Inferior parietal cortex (tissue), 1 donor: ENCODE measurements at regions not wholly inside any gene's neighbourhood (a gene's known extent, or its start where the extent isn't known, plus 50 kb on each side); places are given as distances from the start of the nearest gene placed in this dataset.
"Not testable (repeated sequence)": the region's sequence is repeated elsewhere in the genome, so short reads cannot be mapped to it uniquely, and the experiment has no call there.

Source experiments
- DNase-seq: peaks from one replicate; pipeline ENCODE4 v3.0.0-alpha.2; 2016; ENCODE audit errors: extremely low spot score

GRCh38 chr18:68234676-68235075 is 480.2 kb downstream of the TMX3 start:
- DNase-seq: no peak

DNA sequence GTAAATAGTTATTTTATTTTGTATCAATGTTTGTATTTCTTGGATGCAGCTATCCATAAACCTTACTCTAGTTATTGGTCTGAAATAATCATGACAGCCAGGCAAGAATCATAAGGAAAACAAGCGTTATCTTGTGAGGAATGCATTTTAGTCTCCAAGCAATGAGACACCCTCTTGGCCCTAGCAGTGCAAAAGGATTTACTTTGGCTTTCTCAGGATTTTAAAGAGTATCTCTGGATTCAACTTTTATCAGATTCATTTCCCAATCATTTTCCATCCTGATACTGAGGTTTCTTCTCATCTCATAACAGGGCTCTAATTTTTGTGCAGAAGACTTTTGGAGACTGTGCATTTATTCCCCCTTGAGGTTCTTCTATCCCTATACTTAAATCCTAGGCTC is 480.8 kb downstream of the TMX3 start:
- no peak for DNase-seq

DNA sequence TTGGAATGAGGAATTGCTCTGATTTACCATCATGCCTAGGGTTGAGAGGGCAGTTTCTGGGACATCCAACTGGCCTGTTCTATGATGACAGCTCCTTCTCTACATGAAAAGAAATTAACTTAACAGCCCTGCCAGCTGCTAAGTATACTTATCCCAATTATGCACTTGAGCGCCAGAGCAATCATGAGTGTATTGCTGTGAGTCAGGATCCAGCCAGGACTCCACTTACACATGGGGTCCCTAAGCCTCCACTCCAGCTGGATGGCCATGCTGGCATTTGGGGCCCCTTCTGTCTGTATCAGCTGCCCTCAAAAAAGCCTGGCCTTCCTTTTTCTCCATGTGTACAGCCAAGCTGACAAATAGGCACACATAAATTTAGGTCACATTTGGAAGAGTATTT is 481.9 kb downstream of the TMX3 start:
- DNase-seq: no peak

- DNase-seq: no peak
Observed at GRCh38 chr18:68229351-68229750, 485.6 kb downstream of the TMX3 start.

GRCh38 chr18:68221111-68221724 is 493.7 kb downstream of the TMX3 start:
- no peak for DNase-seq

DNA sequence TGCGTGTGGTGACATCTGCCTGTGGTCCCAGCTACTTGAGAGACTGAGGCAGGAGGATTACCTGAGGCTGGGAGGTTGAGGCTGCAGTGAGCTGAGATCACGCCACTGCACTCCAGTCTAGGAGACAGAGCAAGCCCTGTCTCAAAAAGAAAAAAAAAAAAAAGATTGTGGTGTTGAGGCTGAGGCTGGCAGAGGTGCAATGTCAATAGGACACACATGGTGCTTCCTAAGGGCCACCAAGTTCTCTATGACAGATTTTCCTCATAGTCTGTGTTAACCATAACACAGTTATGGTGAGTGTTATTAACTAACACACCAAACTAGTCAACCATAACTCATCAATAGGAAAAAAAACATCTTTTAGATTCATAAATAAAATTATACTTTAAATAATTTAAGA is 494.4 kb downstream of the TMX3 start:
- DNase-seq: no peak

DNA sequence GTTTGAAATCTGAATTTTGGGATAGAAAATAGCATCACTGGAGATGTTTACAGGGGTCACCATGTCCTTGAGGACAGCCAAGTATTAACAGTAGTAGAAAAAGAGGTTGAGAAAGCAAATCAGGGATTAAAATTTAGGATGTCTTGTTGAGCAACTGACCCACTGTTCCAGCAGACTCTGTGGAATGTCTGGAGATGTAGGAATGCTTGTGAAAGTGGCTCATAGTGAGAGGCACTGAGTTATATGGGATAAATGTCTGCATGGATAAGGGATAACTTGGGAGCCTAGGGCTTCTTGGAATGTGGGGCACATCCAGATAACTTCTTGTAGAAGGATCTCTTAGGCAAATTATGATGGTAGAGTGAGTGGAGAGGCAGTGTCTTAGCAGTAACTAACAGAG is 495.0 kb downstream of the TMX3 start:
- no peak for DNase-seq

- no peak for DNase-seq
Observed at GRCh38 chr18:68219274-68219673, 495.6 kb downstream of the TMX3 start.

GRCh38 chr18:68215931-68216330 is 499.0 kb downstream of the TMX3 start:
- no peak for DNase-seq

DNA sequence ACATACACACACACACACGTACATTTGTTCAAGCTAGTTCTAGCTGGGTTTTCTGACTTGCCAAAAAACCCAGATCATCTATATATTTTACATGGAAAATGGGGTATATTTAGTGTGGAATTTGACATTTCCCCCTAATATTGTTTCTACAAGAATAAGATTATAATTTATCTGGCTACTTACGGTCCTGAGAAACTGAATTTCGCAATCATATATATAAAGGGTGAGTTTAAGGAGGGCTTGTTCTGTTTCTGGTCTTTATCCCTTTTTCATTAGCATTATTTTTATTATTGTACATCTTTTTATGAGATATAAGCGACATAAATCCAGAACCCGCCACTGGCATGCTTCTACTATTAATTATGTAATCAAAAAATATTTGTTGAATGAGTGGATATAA is 528.9 kb downstream of the TMX3 start:
- no peak for DNase-seq

DNA sequence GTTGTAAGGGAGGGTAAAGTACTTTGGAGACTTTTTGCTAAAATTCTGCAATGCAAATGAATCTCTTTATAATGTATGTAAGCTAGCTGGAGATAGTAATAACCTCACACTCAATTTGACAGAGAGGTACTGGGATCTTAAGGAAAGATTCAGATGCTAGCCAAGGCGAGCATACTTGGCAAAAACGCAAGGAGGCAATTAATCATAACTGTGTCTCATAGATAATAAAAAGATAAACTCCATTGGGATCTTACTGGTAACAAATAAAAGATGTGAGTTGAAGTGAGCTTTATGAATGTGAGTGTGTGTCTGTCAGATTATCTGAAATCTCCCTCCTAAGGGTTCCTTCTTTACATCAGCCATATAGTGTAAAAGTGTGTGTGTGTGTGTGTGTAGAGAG is 533.0 kb downstream of the TMX3 start:
- no peak for DNase-seq

DNA sequence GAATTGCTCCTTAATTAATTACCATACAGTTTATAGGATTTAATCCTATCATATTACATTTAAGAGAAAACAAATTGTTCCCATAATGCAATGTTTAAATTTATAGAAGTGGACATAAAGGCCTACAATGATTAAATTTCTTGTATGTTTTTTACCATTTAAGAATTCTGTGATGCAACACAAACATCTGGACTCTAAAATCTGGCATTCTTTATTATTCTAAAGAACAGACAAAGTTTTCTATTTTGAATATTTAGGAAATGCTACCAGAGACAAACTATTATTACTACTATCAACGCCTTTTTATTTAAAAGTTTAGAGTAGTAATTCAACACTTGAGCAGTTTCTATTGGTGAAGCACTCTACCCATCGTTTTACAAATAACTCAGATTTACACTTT is 535.1 kb downstream of the TMX3 start:
- no peak for DNase-seq

DNA sequence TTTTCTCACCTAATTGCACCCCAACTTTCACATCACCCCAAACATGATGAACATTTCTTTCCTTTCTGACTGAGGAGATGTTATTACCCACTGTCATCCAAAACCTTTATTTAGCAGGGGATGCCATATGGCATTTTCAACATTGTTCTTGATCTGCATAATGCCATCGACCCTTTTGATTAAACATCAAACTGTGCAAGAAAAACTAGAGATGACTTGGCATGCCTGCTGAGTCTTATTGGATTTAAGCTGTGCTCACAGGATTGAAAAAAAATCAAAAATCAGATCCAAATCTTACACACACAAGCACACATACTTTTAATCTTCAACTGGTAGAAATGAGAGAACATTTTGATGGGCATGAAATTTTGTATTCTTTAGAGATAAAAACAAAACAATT is 536.0 kb downstream of the TMX3 start:
- no peak for DNase-seq

- no peak for DNase-seq
Observed at GRCh38 chr18:68177807-68178702, 536.9 kb downstream of the TMX3 start.

- DNase-seq: no peak
Observed at GRCh38 chr18:68176901-68177300, 538.0 kb downstream of the TMX3 start.

DNA sequence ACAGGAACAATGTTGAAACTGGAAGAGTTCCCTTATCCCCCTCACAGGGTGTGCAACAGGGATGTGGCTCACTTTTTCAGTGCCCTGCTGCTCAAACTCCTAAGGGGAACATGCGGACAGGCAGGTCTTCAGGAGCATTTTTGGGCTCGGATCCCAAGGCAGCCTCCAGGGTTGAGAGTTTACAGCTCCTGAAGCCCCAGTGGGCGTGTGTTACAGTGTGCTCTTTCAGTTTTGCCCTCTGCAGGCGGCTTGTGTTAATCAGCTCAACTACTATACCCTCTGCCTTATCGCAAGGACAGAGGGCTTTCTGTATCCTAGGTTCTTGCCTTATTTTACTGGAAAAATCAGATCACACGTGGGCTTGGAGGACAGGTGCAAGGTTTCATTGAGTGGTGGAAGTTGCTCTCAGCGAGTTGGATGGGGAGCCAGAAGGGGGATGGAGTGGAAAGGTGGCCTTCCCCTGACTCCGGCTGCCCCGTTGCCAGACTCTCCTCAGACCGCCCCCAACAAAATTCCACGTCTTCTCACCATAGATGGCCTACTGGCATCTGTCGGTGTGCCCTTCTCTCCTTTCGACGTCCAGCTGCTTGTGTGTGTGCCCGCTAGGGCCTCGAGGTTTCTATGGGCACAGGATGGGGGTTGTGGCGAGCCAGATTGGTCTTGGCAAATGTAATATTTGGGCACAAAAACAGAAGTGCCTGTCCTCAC is 541.9 kb downstream of the TMX3 start:
- DNase-seq: no peak

- no peak for DNase-seq
Observed at GRCh38 chr18:68164909-68165308, 550.0 kb downstream of the TMX3 start.

- not testable (repeated sequence) for DNase-seq
Observed at GRCh38 chr18:68153821-68154220, 561.1 kb downstream of the TMX3 start.

DNA sequence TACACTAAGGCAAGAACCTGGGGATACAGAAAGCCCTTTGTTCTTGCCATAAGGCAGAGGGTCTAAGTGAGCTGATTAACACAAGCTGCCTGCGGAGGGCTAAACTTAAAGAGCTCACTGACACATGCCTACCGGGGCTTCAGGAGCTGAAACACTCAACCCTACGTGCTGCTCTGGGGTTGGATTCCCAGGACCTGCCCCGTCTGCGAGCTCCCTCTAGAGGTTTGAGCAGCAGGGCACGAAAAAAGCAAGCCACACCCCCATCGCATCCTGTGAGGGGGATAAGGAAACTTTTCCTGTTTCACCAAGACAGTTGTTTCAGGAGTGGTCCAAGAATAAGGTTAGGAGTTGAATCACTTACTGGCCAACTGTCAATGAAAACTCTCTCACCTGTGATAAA is 562.1 kb downstream of the TMX3 start:
- DNase-seq: no peak

GRCh38 chr18:68150961-68151360 is 563.9 kb downstream of the TMX3 start:
- no peak for DNase-seq

DNA sequence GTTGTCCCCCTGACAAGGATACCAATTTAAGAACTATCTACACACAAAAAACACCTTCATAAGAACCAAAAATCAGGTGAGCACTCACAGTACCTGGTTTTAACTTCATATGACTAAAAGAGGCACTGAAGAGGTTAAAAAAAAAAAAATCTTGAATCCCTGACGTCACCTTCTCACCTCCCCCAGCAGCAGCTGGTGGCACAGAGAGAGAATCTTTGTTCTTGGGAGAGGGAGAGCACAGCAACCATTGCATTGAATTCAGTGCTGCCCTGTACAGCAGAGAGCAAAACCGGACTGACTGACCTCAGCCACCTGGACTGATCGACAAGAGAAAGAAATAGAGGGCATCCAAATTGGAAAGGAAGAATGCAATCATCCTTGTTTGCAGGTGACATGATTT is 566.0 kb downstream of the TMX3 start:
- no peak for DNase-seq

- no peak for DNase-seq
Observed at GRCh38 chr18:68147728-68148127, 567.2 kb downstream of the TMX3 start.

- no peak for DNase-seq
Observed at GRCh38 chr18:68121826-68122225, 593.1 kb downstream of the TMX3 start.
